ENCODE measurements at regions not wholly inside any gene's neighbourhood (a gene's known extent, or its start where the extent isn't known, plus 50 kb on each side); places are given as distances from the start of the nearest gene placed in this dataset.

DNA sequence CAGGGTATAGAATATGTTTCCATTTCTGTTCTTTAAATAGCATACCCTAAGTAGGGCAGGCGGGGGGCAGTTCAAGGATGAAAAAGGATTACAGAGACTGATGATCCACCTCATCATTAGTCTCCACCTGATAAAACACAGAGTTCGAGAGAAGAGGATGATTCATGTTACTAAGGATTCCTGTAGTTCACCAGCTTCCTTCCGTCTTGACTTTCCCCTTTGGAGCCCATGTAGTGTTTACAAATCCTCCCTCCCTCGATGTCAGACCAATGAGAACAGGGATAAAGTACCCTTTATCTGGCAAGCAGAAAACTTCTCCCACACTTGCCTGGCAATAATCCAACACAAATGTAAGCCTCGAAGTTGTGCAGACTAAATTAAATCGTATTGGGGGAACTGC lies 526.3 kb upstream of the FAM241A start:
- TF ChIP-seq, protein P1, sequence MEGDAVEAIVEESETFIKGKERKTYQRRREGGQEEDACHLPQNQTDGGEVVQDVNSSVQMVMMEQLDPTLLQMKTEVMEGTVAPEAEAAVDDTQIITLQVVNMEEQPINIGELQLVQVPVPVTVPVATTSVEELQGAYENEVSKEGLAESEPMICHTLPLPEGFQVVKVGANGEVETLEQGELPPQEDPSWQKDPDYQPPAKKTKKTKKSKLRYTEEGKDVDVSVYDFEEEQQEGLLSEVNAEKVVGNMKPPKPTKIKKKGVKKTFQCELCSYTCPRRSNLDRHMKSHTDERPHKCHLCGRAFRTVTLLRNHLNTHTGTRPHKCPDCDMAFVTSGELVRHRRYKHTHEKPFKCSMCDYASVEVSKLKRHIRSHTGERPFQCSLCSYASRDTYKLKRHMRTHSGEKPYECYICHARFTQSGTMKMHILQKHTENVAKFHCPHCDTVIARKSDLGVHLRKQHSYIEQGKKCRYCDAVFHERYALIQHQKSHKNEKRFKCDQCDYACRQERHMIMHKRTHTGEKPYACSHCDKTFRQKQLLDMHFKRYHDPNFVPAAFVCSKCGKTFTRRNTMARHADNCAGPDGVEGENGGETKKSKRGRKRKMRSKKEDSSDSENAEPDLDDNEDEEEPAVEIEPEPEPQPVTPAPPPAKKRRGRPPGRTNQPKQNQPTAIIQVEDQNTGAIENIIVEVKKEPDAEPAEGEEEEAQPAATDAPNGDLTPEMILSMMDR (IDR thresholded peaks at IDR 0.05) = no peak
- no peak for TF ChIP-seq ZFX (IDR thresholded peaks at IDR 0.05; ENCODE audit: borderline replicate concordance)
